ENCODE measurements at regions not wholly inside any gene's neighbourhood (a gene's known extent, or its start where the extent isn't known, plus 50 kb on each side); places are given as distances from the start of the nearest gene placed in this dataset.

GRCh38 chr11:131036514-131036913 is 120.2 kb upstream of the SNX19 start:
- no peak for DNase-seq (ENCODE audit: extremely low spot score)
- intact Hi-C loops (cut with DNase I), result no loop called here
- H3K4me1 ChIP-seq, result no peaks in the 10 kb centered on the region
- H3K27me3 ChIP-seq, result peaks cover 0 to 7% (median 0%) of the 10 kb centered on the region in 4 donors
- no peaks in the 10 kb centered on the region for H3K36me3 ChIP-seq
- no peak overlapping the region for H3K4me3 ChIP-seq
- TF ChIP-seq EP300 (IDR thresholded peaks at IDR 0.05) (no peak), POLR2A (IDR thresholded peaks at IDR 0.05; ENCODE audit: low read depth) (no peak), POLR2AphosphoS5 (IDR thresholded peaks at IDR 0.05) (no peak), CTCF (IDR thresholded peaks at IDR 0.05) (no peak)
- 88% methylated on average over 5 of the region's 5 CpGs for WGBS
- no peaks in the 10 kb centered on the region for H3K9me3 ChIP-seq
- no peak overlapping the region for H3K27ac ChIP-seq (replicated peaks in 1 of 4)

- Histone ChIP-seq H3K9me3 (no peaks in the 10 kb centered on the region), H3K36me3 (no peaks in the 10 kb centered on the region), H3K27ac (replicated peaks in 1 of 4) (no peak overlapping the region), H3K4me1 (no peaks in the 10 kb centered on the region), H3K4me3 (no peak overlapping the region), H3K27me3 (peaks cover 0 to 7% (median 0%) of the 10 kb centered on the region in 4 donors)
- peak; percentile 60 for DNase-seq (ENCODE audit: extremely low spot score)
- TF ChIP-seq POLR2AphosphoS5 (IDR thresholded peaks at IDR 0.05) (no peak), POLR2A (IDR thresholded peaks at IDR 0.05; ENCODE audit: low read depth) (no peak), CTCF (IDR thresholded peaks at IDR 0.05) (no peak), EP300 (IDR thresholded peaks at IDR 0.05) (no peak)
- intact Hi-C loops (cut with DNase I), result no loop called here
- WGBS, result 53% methylated on average over 7 of the region's 7 CpGs
Observed at GRCh38 chr11:131037873-131038272, 121.6 kb upstream of the SNX19 start.

- intact Hi-C loops (cut with DNase I), result no loop called here
- WGBS, result 31% methylated on average over 5 of the region's 5 CpGs
- TF ChIP-seq POLR2A (IDR thresholded peaks at IDR 0.05; ENCODE audit: low read depth) (no peak), CTCF (IDR thresholded peaks at IDR 0.05) (no peak), POLR2AphosphoS5 (IDR thresholded peaks at IDR 0.05) (no peak), EP300 (IDR thresholded peaks at IDR 0.05) (no peak)
- Histone ChIP-seq H3K27ac (replicated peaks in 1 of 4) (no peak overlapping the region), H3K9me3 (no peaks in the 10 kb centered on the region), H3K27me3 (peaks cover 0 to 7% (median 0%) of the 10 kb centered on the region in 4 donors), H3K4me1 (no peaks in the 10 kb centered on the region), H3K4me3 (no peak overlapping the region), H3K36me3 (no peaks in the 10 kb centered on the region)
- DNase-seq (ENCODE audit: extremely low spot score), result peak; percentile 60
Observed at GRCh38 chr11:131038597-131038996, 122.3 kb upstream of the SNX19 start.

GRCh38 chr11:131041331-131042040 is 125.2 kb upstream of the SNX19 start:
- H3K4me1 ChIP-seq, result no peaks in the 10 kb centered on the region
- WGBS, result 72% methylated on average over 5 of the region's 5 CpGs
- H3K27me3 ChIP-seq, result peaks cover 0 to 13% (median 0%) of the 10 kb centered on the region in 4 donors
- H3K36me3 ChIP-seq, result no peaks in the 10 kb centered on the region
- H3K4me3 ChIP-seq, result no peak overlapping the region
- intact Hi-C loops (cut with DNase I), result no loop called here
- no peak overlapping the region for H3K27ac ChIP-seq (replicated peaks in 1 of 4)
- no peak for DNase-seq (ENCODE audit: extremely low spot score)
- no peaks in the 10 kb centered on the region for H3K9me3 ChIP-seq
- TF ChIP-seq EP300 (IDR thresholded peaks at IDR 0.05) (no peak), POLR2AphosphoS5 (IDR thresholded peaks at IDR 0.05) (no peak), POLR2A (IDR thresholded peaks at IDR 0.05; ENCODE audit: low read depth) (no peak), CTCF (IDR thresholded peaks at IDR 0.05) (no peak)

- Histone ChIP-seq H3K27ac (replicated peaks in 1 of 4) (no peak overlapping the region), H3K4me3 (no peak overlapping the region), H3K36me3 (no peaks in the 10 kb centered on the region), H3K4me1 (no peaks in the 10 kb centered on the region), H3K27me3 (peaks cover 0 to 18% (median 0%) of the 10 kb centered on the region in 4 donors), H3K9me3 (no peaks in the 10 kb centered on the region)
- intact Hi-C loops (cut with DNase I), result no loop called here
- 0% methylated on average over 1 of the region's 1 CpG for WGBS
- no peak for DNase-seq (ENCODE audit: extremely low spot score)
- TF ChIP-seq POLR2AphosphoS5 (IDR thresholded peaks at IDR 0.05) (no peak), EP300 (IDR thresholded peaks at IDR 0.05) (no peak), CTCF (IDR thresholded peaks at IDR 0.05) (no peak), POLR2A (IDR thresholded peaks at IDR 0.05; ENCODE audit: low read depth) (no peak)
Observed at GRCh38 chr11:131042041-131042390, 125.7 kb upstream of the SNX19 start.
